Activated CD4-positive, alpha-beta T cell treated with anti-CD3 and anti-CD28 coated beads for 1 hour (primary cell): ENCODE measurements at regions not wholly inside any gene's neighbourhood (a gene's known extent, or its start where the extent isn't known, plus 50 kb on each side); places are given as distances from the start of the nearest gene placed in this dataset.

ENCODE experiments used
- DNase-seq: peaks from one replicate; pipeline ENCODE4 v3.0.0-alpha.2; 2020

- DNase-seq = no peak
Observed at GRCh38 chr9:18077941-18078678, 395.8 kb upstream of the ADAMTSL1 start.

- DNase-seq = no peak
Observed at GRCh38 chr9:18092138-18092537, 381.8 kb upstream of the ADAMTSL1 start.

- no peak for DNase-seq
Observed at GRCh38 chr9:18106006-18106560, 367.9 kb upstream of the ADAMTSL1 start.

- DNase-seq = no peak
Observed at GRCh38 chr9:18109675-18110074, 364.3 kb upstream of the ADAMTSL1 start.

GRCh38 chr9:18111146-18111545 lies 362.8 kb upstream of the ADAMTSL1 start:
- no peak for DNase-seq

- no peak for DNase-seq
Observed at GRCh38 chr9:18114559-18115475, 359.1 kb upstream of the ADAMTSL1 start.

- no peak for DNase-seq
Observed at GRCh38 chr9:18118268-18118667, 355.7 kb upstream of the ADAMTSL1 start.

- DNase-seq = no peak
Observed at GRCh38 chr9:18122171-18122570, 351.8 kb upstream of the ADAMTSL1 start.

- DNase-seq = no peak
Observed at GRCh38 chr9:18124760-18125159, 349.2 kb upstream of the ADAMTSL1 start.

GRCh38 chr9:18126831-18127498 lies 347.0 kb upstream of the ADAMTSL1 start:
- no peak for DNase-seq

GRCh38 chr9:18127499-18127875 lies 346.5 kb upstream of the ADAMTSL1 start:
- DNase-seq = no peak

- DNase-seq = no peak
Observed at GRCh38 chr9:18129809-18130334, 344.1 kb upstream of the ADAMTSL1 start.

- DNase-seq = no peak
Observed at GRCh38 chr9:18136354-18136994, 337.5 kb upstream of the ADAMTSL1 start.

- DNase-seq = no peak
Observed at GRCh38 chr9:18137815-18138214, 336.1 kb upstream of the ADAMTSL1 start.

- no peak for DNase-seq
Observed at GRCh38 chr9:18138656-18139055, 335.3 kb upstream of the ADAMTSL1 start.

GRCh38 chr9:18141681-18142080 lies 332.3 kb upstream of the ADAMTSL1 start:
- no peak for DNase-seq

GRCh38 chr9:18143073-18143745 lies 330.7 kb upstream of the ADAMTSL1 start:
- DNase-seq = no peak

- no peak for DNase-seq
Observed at GRCh38 chr9:18146329-18146728, 327.6 kb upstream of the ADAMTSL1 start.

- no peak for DNase-seq
Observed at GRCh38 chr9:18149471-18150011, 324.4 kb upstream of the ADAMTSL1 start.

GRCh38 chr9:18154661-18155060 lies 319.3 kb upstream of the ADAMTSL1 start:
- no peak for DNase-seq

- DNase-seq = no peak
Observed at GRCh38 chr9:18159254-18159653, 314.7 kb upstream of the ADAMTSL1 start.

GRCh38 chr9:18163146-18163545 lies 310.8 kb upstream of the ADAMTSL1 start:
- no peak for DNase-seq
